ENCODE measurements at regions not wholly inside any gene's neighbourhood (a gene's known extent, or its start where the extent isn't known, plus 50 kb on each side); places are given as distances from the start of the nearest gene placed in this dataset.

DNA sequence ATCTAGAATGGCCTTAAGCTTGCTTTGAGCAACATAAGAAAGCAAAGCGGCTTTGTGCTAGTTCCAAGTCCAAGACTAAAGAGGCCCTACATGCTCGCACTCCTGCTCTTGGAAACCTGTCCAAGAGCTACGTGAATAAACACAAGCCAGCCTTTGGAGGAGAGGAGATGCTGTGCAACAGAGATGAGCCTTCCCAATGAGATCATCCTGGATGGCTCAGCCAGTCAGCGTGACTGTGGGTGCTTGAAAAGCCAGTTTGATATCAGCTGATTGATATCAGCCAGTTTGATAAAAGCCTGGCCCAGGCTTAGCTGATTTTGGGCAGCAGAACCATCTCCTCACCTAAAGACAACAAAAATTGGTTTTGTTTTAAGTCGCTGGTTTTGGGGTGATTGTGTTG lies 481.0 kb upstream of the DSEL start:
- DNase-seq (no peak), ATAC-seq (no peak)
- no peak overlapping the region for H3K4me3 ChIP-seq
- intact Hi-C loops (cut with DNase I): no loop called here
- no peaks in the 10 kb centered on the region for H3K27me3 ChIP-seq
- no peak overlapping the region for H3K27ac ChIP-seq
- TF ChIP-seq, protein P1, sequence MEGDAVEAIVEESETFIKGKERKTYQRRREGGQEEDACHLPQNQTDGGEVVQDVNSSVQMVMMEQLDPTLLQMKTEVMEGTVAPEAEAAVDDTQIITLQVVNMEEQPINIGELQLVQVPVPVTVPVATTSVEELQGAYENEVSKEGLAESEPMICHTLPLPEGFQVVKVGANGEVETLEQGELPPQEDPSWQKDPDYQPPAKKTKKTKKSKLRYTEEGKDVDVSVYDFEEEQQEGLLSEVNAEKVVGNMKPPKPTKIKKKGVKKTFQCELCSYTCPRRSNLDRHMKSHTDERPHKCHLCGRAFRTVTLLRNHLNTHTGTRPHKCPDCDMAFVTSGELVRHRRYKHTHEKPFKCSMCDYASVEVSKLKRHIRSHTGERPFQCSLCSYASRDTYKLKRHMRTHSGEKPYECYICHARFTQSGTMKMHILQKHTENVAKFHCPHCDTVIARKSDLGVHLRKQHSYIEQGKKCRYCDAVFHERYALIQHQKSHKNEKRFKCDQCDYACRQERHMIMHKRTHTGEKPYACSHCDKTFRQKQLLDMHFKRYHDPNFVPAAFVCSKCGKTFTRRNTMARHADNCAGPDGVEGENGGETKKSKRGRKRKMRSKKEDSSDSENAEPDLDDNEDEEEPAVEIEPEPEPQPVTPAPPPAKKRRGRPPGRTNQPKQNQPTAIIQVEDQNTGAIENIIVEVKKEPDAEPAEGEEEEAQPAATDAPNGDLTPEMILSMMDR (IDR thresholded peaks at IDR 0.05): no peak
- H3K4me1 ChIP-seq: no peaks in the 10 kb centered on the region
- H3K9me3 ChIP-seq: no peaks in the 10 kb centered on the region
- H3K36me3 ChIP-seq: no peaks in the 10 kb centered on the region

DNA sequence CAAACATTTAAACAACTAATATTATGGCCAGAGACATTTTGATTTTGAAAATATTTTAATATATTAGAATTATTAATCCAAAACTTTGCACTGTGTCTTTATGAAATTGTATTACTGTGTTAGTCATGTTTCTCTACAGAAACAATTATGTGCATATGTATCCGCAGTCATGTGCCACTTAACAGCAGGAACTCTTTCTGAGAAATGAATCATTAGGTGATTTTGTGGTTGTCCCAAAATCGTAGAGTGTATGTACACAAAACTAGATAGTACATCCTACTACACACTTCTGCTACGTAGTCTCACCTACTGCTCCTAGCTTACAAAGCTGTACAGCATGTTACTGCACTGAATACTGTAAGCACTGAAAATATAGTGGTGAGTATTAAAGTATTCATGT lies 479.2 kb upstream of the DSEL start:
- H3K36me3 ChIP-seq: no peaks in the 10 kb centered on the region
- no peak overlapping the region for H3K4me3 ChIP-seq
- TF ChIP-seq, protein P1 (IDR thresholded peaks at IDR 0.05): no peak
- no peaks in the 10 kb centered on the region for H3K27me3 ChIP-seq
- no peaks in the 10 kb centered on the region for H3K9me3 ChIP-seq
- intact Hi-C loops (cut with DNase I): no loop called here
- H3K27ac ChIP-seq: no peak overlapping the region
- ATAC-seq (no peak), DNase-seq (no peak)
- no peaks in the 10 kb centered on the region for H3K4me1 ChIP-seq

DNA sequence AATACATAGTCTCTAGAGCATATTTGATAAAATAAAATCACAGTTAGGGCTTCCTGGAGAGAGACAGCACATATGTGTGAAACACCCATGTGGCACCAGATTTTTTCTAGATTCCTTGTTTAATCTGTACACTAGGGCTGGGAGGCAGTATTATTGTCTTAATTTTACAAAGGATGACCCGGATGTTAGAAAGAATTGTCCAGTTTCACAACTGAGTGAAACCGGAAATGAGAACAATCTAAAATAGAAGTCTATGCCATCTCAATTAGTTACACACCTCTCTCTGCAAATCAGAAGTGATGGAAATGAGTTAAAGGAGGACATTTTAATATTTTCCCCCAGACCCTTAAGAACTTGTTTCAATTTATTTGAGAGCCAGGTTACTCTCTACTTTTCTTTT lies 463.7 kb upstream of the DSEL start:
- DNase-seq (no peak), ATAC-seq (no peak)
- Histone ChIP-seq H3K4me3 (no peak overlapping the region), H3K27me3 (no peaks in the 10 kb centered on the region), H3K9me3 (no peaks in the 10 kb centered on the region), H3K4me1 (no peaks in the 10 kb centered on the region), H3K36me3 (no peaks in the 10 kb centered on the region), H3K27ac (no peak overlapping the region)
- TF ChIP-seq, protein P1 (IDR thresholded peaks at IDR 0.05): no peak
- intact Hi-C loops (cut with DNase I): no loop called here

DNA sequence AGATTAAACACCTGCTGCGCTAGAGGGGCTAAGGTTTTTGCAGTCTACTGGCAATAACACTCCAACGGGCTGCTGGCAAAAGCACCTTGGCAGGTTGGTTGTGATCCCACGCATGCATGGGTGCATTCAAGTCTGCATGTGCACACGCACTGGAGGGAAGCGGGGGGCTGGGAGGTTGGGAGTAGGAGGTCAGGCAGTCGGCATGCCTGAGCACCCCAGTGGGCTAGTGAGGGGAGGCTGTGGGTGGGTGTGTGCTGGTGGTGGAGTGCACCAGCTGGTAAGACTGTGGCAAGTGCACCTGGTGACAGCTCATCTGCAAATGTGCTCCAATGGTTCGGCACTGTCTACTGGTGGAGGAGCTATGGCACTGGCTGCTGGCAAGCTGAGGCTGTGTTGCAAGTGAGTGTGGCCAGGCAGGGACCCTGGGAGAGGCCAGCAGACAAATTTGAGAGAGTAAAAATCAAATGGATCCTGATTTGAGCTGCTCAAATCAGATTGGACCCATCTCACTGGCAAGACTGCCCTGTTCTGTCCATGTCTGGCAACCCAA lies 460.6 kb upstream of the DSEL start:
- ATAC-seq (no peak), DNase-seq (peak in 1 of 4 donors; percentile 47)
- Histone ChIP-seq H3K36me3 (no peaks in the 10 kb centered on the region), H3K4me3 (no peak overlapping the region), H3K27ac (no peak overlapping the region), H3K4me1 (no peaks in the 10 kb centered on the region), H3K27me3 (no peaks in the 10 kb centered on the region), H3K9me3 (no peaks in the 10 kb centered on the region)
- TF ChIP-seq, protein P1 (IDR thresholded peaks at IDR 0.05): no peak
- intact Hi-C loops (cut with DNase I): no loop called here

DNA sequence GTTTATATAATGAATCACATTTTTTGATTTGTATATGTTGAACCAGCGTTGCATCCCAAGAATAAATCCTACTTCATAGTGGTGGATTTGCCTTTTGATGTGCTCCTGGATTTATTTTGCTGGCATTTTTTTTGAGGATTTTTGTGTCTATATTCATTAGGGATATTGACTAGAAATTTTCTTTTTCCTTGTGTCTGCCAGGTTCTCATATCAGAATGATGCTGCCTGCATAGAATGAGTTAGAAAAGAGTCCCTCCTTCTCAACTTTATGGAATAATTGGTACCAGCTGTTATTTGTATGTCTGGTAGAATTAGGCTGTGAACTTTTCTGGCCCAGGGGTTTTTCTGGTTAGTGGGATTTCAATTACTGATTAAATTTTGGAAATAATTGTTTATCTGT lies 457.4 kb upstream of the DSEL start:
- no peaks in the 10 kb centered on the region for H3K9me3 ChIP-seq
- H3K27me3 ChIP-seq: no peaks in the 10 kb centered on the region
- no peak for DNase-seq
- no peaks in the 10 kb centered on the region for H3K36me3 ChIP-seq
- no peak for ATAC-seq
- no peak overlapping the region for H3K4me3 ChIP-seq
- intact Hi-C loops (cut with DNase I): no loop called here
- H3K4me1 ChIP-seq: no peaks in the 10 kb centered on the region
- TF ChIP-seq, protein P1 (IDR thresholded peaks at IDR 0.05): no peak
- H3K27ac ChIP-seq: no peak overlapping the region

Data from left lung (tissue), 4 donors.